ENCODE measurements at regions not wholly inside any gene's neighbourhood (a gene's known extent, or its start where the extent isn't known, plus 50 kb on each side); places are given as distances from the start of the nearest gene placed in this dataset.

DNA sequence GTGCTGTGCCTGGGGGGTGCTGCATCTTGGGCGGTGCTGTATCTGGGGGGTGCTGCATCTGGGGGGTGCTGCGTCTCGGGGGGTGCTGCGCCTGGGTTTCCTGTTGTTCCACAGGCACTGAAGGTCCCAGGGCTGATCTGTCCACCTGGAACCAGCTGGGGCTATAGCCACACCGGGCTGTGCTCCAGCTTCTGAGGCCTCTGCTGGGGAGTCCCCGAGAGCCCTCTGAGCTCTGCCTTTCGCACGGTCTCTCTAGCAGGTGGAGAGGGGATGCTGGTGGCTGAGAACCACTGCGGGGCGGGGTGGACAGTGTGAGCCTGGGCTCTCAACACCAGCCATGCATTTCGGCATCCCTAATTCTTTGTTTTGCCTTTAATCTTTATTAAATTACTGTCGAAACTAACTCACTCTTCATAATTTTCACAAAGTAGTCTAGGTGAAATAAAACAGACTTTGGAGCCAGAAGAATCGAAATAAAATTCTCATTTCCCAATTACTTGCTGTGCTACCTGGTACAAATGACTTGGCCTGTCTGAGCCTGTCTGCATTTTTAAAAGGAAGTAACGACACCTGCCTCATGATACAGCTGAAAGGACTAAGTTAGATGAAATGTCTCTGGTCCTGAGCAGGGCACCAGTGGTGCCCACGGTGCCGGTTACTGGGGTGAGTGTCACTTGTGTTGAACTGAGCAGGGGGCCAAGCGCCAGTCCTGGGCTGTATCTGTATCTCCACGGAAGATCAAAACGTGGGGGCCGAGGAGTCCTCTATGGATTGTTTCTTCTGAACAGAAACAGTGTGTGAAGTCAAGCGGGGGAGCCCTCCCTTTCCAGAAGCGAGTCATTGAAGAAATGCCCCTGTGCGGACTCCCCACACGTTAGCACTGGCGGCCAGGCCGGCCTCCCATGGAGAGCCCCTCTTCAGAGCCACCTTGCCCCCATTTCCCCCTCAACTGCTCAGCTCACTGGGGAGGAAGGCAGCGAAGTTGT, 142.0 kb downstream of the ASB1 start:
- no peak overlapping the region for H3K4me3 ChIP-seq
- peak; percentile 48 for DNase-seq
- H3K36me3 ChIP-seq, result no peaks in the 10 kb centered on the region
- TF ChIP-seq POLR2A (IDR thresholded peaks at IDR 0.05) (no peak), POLR2AphosphoS5 (IDR thresholded peaks at IDR 0.05) (no peak)
- TF ChIP-seq, protein P1, sequence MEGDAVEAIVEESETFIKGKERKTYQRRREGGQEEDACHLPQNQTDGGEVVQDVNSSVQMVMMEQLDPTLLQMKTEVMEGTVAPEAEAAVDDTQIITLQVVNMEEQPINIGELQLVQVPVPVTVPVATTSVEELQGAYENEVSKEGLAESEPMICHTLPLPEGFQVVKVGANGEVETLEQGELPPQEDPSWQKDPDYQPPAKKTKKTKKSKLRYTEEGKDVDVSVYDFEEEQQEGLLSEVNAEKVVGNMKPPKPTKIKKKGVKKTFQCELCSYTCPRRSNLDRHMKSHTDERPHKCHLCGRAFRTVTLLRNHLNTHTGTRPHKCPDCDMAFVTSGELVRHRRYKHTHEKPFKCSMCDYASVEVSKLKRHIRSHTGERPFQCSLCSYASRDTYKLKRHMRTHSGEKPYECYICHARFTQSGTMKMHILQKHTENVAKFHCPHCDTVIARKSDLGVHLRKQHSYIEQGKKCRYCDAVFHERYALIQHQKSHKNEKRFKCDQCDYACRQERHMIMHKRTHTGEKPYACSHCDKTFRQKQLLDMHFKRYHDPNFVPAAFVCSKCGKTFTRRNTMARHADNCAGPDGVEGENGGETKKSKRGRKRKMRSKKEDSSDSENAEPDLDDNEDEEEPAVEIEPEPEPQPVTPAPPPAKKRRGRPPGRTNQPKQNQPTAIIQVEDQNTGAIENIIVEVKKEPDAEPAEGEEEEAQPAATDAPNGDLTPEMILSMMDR (IDR thresholded peaks at IDR 0.05 in 8 of 11, conservative IDR thresholded peaks at IDR 0.05 in 3 of 11), result no peak
- H3K9me3 ChIP-seq, result no peaks in the 10 kb centered on the region
- H3K27me3 ChIP-seq (replicated peaks in 1 of 7), result peaks cover 0 to 34% (median 0%) of the 10 kb centered on the region in 7 donors
- no peak overlapping the region for H3K27ac ChIP-seq
- intact Hi-C loops (cut with DNase I; ENCODE audit: low total_unique reads), result no loop called here
- H3K4me1 ChIP-seq, result no peaks in the 10 kb centered on the region
- WGBS, 5 donors, result 80 to 83% (median 81%) methylated on average over 25 to 27 of the region's 27 CpGs

DNA sequence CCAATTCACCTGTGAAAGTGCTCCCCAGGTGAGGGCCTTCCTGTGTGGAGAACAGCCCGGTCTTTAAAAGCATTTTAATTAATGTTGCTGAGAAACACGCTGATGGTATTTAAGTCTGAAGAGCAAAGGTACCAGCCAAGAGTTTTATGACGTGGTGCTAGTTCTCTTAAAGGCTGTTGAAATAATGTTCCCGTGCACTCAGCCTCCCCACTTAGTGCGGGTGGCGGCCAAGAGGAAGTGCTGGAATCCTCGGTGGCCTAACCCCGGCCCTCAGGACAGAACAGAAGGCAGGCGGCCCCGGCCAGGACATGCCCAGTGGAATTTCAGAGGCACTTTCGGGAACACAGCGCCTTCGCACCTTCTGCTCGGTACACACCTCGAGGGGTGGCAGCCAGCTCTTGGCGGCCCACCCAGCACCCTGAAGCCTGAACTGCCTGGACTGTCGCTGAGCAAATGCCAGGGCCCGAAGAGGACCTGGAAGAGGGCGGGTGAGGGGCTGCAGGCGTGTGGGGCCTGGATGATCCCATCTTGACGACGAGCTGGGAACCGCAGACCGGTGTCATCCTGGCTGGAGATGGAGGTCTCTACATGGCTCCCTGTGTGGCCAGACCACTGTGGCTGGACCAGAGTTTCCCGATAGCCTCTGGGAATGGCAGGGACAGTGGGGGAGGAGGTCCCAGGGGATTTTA, 142.9 kb downstream of the ASB1 start:
- H3K27me3 ChIP-seq (replicated peaks in 1 of 7), result peaks cover 0 to 30% (median 0%) of the 10 kb centered on the region in 7 donors
- H3K27ac ChIP-seq, result no peak overlapping the region
- no peaks in the 10 kb centered on the region for H3K9me3 ChIP-seq
- H3K36me3 ChIP-seq, result no peaks in the 10 kb centered on the region
- 64 to 78% (median 74%) methylated on average over 19 to 25 of the region's 25 CpGs for WGBS, 5 donors
- no peaks in the 10 kb centered on the region for H3K4me1 ChIP-seq
- no peak overlapping the region for H3K4me3 ChIP-seq
- DNase-seq, result peak; percentile 65
- TF ChIP-seq POLR2A (IDR thresholded peaks at IDR 0.05) (no peak), POLR2AphosphoS5 (IDR thresholded peaks at IDR 0.05) (no peak)
- TF ChIP-seq, protein P1 (IDR thresholded peaks at IDR 0.05 in 8 of 11, conservative IDR thresholded peaks at IDR 0.05 in 3 of 11), result no peak
- intact Hi-C loops (cut with DNase I; ENCODE audit: low total_unique reads), result no loop called here

DNA sequence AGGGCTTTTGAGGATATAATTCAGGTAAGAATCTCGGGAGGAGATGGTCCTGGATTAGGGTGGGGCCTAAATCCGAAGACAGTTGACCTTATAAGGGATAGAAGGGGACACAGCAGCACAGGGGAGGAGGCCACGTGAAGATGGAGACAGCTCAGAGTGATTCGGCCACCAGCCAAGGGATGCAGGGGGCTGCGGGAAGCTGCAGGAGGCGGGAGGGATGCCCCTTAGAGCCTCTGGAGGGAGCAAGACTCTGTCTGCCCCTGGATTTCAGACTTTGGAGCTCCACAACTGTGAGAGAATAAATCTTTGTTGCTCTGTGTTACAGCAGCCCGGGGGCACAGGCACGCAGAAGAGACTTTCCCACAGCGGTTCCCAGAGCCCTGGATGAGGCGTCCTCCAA, 143.7 kb downstream of the ASB1 start:
- 71 to 86% (median 83%) methylated on average over 8 to 10 of the region's 10 CpGs for WGBS, 5 donors
- no peaks in the 10 kb centered on the region for H3K36me3 ChIP-seq
- no peaks in the 10 kb centered on the region for H3K4me1 ChIP-seq
- H3K4me3 ChIP-seq, result no peak overlapping the region
- no peak for TF ChIP-seq POLR2A (IDR thresholded peaks at IDR 0.05)
- TF ChIP-seq, protein P1 (IDR thresholded peaks at IDR 0.05 in 8 of 11, conservative IDR thresholded peaks at IDR 0.05 in 3 of 11), result no peak
- TF ChIP-seq POLR2AphosphoS5 (IDR thresholded peaks at IDR 0.05), result no peak
- no peaks in the 10 kb centered on the region for H3K9me3 ChIP-seq
- no peak overlapping the region for H3K27ac ChIP-seq
- DNase-seq, result peak; percentile 47
- intact Hi-C loops (cut with DNase I; ENCODE audit: low total_unique reads), result no loop called here
- H3K27me3 ChIP-seq (replicated peaks in 1 of 7), result peaks cover 0 to 34% (median 0%) of the 10 kb centered on the region in 7 donors

DNA sequence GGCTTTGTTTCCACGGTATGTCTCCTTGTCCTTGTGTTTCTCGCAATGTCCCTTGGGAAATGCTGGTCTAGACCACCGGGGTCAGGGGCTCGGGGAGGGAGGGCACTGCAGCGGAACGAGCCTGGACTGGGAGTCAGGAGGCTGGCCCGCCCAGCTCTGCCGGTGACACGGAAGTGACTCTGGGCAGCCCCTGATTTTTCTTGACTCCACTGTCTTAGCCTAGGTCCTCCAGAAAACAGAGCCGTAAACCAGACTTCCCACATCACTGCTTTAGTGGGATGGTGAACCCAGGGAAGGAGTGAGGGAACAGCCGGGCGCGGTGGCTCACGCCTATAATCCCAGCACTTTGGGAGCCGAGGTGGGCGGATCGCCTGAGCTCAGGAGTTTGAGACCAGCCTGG, 144.2 kb downstream of the ASB1 start:
- Histone ChIP-seq H3K9me3 (no peaks in the 10 kb centered on the region), H3K4me1 (no peaks in the 10 kb centered on the region), H3K4me3 (no peak overlapping the region), H3K36me3 (no peaks in the 10 kb centered on the region), H3K27me3 (replicated peaks in 1 of 7) (peaks cover 0 to 34% (median 0%) of the 10 kb centered on the region in 7 donors), H3K27ac (no peak overlapping the region)
- DNase-seq, result peak; percentile 66
- intact Hi-C loops (cut with DNase I; ENCODE audit: low total_unique reads), result no loop called here
- WGBS, 5 donors, result 86 to 91% (median 87%) methylated on average over 17 of the region's 17 CpGs
- TF ChIP-seq, protein P1 (IDR thresholded peaks at IDR 0.05 in 8 of 11, conservative IDR thresholded peaks at IDR 0.05 in 3 of 11), result no peak
- no peak for TF ChIP-seq POLR2AphosphoS5 (IDR thresholded peaks at IDR 0.05)
- TF ChIP-seq POLR2A (IDR thresholded peaks at IDR 0.05), result no peak

Measured in spleen (tissue), 11 donors.